Osteoblast (primary cell): ENCODE measurements at regions not wholly inside any gene's neighbourhood (a gene's known extent, or its start where the extent isn't known, plus 50 kb on each side); places are given as distances from the start of the nearest gene placed in this dataset.

Experiments
- DNase-seq: peaks from one replicate; pipeline ENCODE4 v3.0.0; 2011; ENCODE audit warnings: low spot score, mixed read lengths; ENCODE audit not compliant: insufficient read length; ENCODE audit errors: missing footprints
- H2AFZ ChIP-seq: 2 replicates; pipeline ENCODE4 v1.6.0; 2011; ENCODE audit warnings: mild to moderate bottlenecking, low read length
- H3K27ac ChIP-seq: 2 replicates; pipeline ENCODE4 v1.5.1; 2011; ENCODE audit warnings: mild to moderate bottlenecking, low read depth, low read length, moderate library complexity
- H3K27me3 ChIP-seq: 2 replicates; pipeline ENCODE4 v1.6.0; 2012; ENCODE audit warnings: mild to moderate bottlenecking, control low read depth, inconsistent platforms, low read length, moderate library complexity; ENCODE audit not compliant: insufficient read depth
- H3K36me3 ChIP-seq: 2 replicates; pipeline ENCODE4 v1.5.1; 2011; ENCODE audit warnings: mild to moderate bottlenecking, low read length, control low read depth, moderate library complexity; ENCODE audit not compliant: insufficient read depth
- H3K4me1 ChIP-seq: 2 replicates; pipeline ENCODE4 v1.5.1; 2011; ENCODE audit warnings: mild to moderate bottlenecking, low read length, control low read depth, moderate library complexity; ENCODE audit not compliant: insufficient read depth
- H3K4me2 ChIP-seq: 2 replicates; pipeline ENCODE4 v1.6.0; 2011; ENCODE audit warnings: mild to moderate bottlenecking, low read length; ENCODE audit not compliant: insufficient read depth
- H3K4me3 ChIP-seq: fragments of 200-600 bp; sonication (generic); 3 replicates; pipeline ENCODE4 v1.5.1; 2012; ENCODE audit warnings: mild to moderate bottlenecking, low read length, inconsistent platforms; ENCODE audit not compliant: insufficient read depth
- H3K79me2 ChIP-seq: 2 replicates; pipeline ENCODE4 v1.6.0; 2012; ENCODE audit warnings: mild to moderate bottlenecking, low read length, control low read depth, inconsistent platforms; ENCODE audit not compliant: insufficient read depth
- H3K9me3 ChIP-seq: 2 replicates; pipeline ENCODE4 v1.5.1; 2011; ENCODE audit warnings: low read depth, low read length, control low read depth
- H4K20me1 ChIP-seq: 2 replicates; pipeline ENCODE4 v1.6.0; 2012; ENCODE audit warnings: mild to moderate bottlenecking, low read length, control low read depth; ENCODE audit not compliant: insufficient read depth
- TF ChIP-seq, protein P1 (sequence below): IDR thresholded peaks from 2 replicates; pipeline ENCODE4 v1.5.1; 2011; ENCODE audit warnings: mild to moderate bottlenecking, low read depth, low read length, moderate library complexity; ENCODE audit errors: extremely low read depth

DNA sequence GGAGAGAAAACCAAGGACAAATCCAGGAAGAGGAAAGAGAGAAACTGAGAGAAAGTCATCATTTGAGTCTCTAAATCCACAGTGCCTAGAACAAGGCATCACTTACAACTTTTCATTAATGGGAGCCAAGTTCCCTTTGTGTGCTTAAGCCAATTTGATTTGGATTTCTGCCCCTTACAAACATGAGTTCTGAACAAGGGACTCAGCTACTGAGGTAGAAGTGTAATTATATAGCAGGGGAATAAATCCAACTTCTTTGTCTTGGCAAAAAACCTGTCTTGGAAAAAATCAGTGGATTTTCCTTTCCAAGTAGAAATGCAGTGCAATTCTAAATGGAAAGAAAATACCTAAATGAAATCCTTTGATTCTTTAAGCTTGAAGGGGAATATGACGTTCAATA is 307.2 kb upstream of the CNTN3 start:
- Histone ChIP-seq H3K4me1 (no peaks in the 10 kb centered on the region), H3K36me3 (no peaks in the 10 kb centered on the region), H3K9me3 (no peaks in the 10 kb centered on the region), H4K20me1 (no peaks in the 10 kb centered on the region), H3K27ac (no peak overlapping the region), H3K4me2 (no peak overlapping the region), H3K27me3 (no peaks in the 10 kb centered on the region), H2AFZ (no peak overlapping the region), H3K79me2 (no peaks in the 10 kb centered on the region), H3K4me3 (no peak overlapping the region)
- TF ChIP-seq, protein P1, sequence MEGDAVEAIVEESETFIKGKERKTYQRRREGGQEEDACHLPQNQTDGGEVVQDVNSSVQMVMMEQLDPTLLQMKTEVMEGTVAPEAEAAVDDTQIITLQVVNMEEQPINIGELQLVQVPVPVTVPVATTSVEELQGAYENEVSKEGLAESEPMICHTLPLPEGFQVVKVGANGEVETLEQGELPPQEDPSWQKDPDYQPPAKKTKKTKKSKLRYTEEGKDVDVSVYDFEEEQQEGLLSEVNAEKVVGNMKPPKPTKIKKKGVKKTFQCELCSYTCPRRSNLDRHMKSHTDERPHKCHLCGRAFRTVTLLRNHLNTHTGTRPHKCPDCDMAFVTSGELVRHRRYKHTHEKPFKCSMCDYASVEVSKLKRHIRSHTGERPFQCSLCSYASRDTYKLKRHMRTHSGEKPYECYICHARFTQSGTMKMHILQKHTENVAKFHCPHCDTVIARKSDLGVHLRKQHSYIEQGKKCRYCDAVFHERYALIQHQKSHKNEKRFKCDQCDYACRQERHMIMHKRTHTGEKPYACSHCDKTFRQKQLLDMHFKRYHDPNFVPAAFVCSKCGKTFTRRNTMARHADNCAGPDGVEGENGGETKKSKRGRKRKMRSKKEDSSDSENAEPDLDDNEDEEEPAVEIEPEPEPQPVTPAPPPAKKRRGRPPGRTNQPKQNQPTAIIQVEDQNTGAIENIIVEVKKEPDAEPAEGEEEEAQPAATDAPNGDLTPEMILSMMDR, result no peak
- no peak for DNase-seq

DNA sequence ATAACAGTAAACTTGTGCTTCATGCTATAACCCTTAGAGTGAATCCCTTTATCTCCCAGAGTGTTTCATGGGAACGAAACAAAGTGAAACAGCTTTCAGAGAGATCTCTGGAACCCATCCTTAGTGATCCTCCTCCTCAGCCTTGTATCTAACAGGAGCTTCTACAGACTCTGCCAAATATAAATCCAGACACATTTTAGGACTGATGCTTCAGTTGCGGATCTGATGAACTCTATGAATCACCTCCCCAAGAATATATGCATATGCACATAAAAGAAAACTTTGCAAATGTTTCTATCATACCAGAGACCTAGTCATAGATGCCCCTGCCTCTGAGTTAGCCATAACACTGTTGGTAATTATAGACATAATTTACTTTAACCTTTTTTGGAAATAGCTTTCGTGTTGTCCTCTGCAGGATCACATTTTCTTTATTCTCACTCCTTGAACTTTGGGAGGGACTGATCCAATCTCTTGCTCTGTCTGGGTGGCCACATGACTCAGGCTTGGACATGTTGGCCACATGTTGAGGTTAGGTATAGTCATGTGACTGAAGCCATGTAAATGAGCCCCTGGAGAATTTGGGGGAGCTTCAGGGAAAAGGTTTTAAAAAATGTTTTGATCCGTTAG is 306.4 kb upstream of the CNTN3 start:
- H3K9me3 ChIP-seq, result no peaks in the 10 kb centered on the region
- no peaks in the 10 kb centered on the region for H3K36me3 ChIP-seq
- H3K27me3 ChIP-seq, result no peaks in the 10 kb centered on the region
- DNase-seq, result no peak
- H3K4me3 ChIP-seq, result no peak overlapping the region
- TF ChIP-seq, protein P1, result no peak
- no peak overlapping the region for H3K4me2 ChIP-seq
- no peak overlapping the region for H3K27ac ChIP-seq
- no peak overlapping the region for H2AFZ ChIP-seq
- no peaks in the 10 kb centered on the region for H3K79me2 ChIP-seq
- H3K4me1 ChIP-seq, result no peaks in the 10 kb centered on the region
- H4K20me1 ChIP-seq, result no peaks in the 10 kb centered on the region

DNA sequence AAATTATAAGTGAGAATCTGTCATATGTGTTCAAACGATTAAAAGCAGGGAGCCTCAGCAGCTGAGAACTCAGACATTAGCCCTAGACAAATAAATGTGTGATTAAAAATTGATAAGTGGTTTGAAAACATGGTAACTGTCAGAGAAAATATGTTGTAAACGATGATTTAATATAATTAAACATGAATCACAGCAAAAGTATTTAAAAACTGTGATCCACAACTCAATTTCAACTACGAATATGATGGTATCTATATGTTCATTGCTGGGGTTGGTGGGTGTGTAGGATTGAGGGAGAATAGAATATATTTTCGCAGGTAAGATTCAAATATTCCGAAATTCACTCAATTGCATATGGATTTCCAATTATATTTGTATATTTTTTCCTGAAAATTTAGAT is 302.2 kb upstream of the CNTN3 start:
- no peaks in the 10 kb centered on the region for H3K27me3 ChIP-seq
- no peak for DNase-seq
- TF ChIP-seq, protein P1, result no peak

DNA sequence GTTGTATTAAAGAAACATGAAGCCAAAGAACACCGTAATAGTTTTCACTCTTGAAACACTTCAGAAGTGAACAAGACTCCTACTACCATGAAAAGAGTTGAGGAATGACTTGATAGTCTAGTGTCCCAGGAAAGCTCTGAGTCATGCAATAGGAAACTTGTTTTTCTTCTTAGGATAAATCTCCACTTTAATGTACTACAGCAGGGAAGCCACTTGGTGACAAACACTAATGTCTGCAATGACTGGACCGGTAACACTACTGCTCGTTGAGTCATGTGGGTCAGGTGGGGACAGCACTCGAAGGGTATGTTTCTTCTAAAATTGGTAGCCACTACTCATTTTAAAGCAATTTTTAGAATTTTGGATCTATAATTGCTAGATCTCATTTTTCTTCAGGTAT is 291.7 kb upstream of the CNTN3 start:
- H3K36me3 ChIP-seq, result no peaks in the 10 kb centered on the region
- DNase-seq, result no peak

More for the DNA sequence above, 302.2 kb upstream of the CNTN3 start:
- H3K4me1 ChIP-seq, result no peaks in the 10 kb centered on the region
- H3K4me3 ChIP-seq, result no peak overlapping the region
- no peaks in the 10 kb centered on the region for H3K9me3 ChIP-seq
- H3K4me2 ChIP-seq, result no peak overlapping the region
- no peaks in the 10 kb centered on the region for H4K20me1 ChIP-seq
- H2AFZ ChIP-seq, result no peak overlapping the region
- H3K79me2 ChIP-seq, result no peaks in the 10 kb centered on the region
- no peak overlapping the region for H3K27ac ChIP-seq
- no peaks in the 10 kb centered on the region for H3K36me3 ChIP-seq

More for the DNA sequence above, 291.7 kb upstream of the CNTN3 start:
- Histone ChIP-seq H3K79me2 (no peaks in the 10 kb centered on the region), H3K4me2 (no peak overlapping the region), H3K9me3 (peaks cover 3% of the 10 kb centered on the region), H2AFZ (no peak overlapping the region), H4K20me1 (no peaks in the 10 kb centered on the region), H3K4me3 (no peak overlapping the region), H3K27me3 (no peaks in the 10 kb centered on the region), H3K27ac (no peak overlapping the region), H3K4me1 (no peaks in the 10 kb centered on the region)
- TF ChIP-seq, protein P1, result no peak
